ENCODE measurements at regions not wholly inside any gene's neighbourhood (a gene's known extent, or its start where the extent isn't known, plus 50 kb on each side); places are given as distances from the start of the nearest gene placed in this dataset.

DNA sequence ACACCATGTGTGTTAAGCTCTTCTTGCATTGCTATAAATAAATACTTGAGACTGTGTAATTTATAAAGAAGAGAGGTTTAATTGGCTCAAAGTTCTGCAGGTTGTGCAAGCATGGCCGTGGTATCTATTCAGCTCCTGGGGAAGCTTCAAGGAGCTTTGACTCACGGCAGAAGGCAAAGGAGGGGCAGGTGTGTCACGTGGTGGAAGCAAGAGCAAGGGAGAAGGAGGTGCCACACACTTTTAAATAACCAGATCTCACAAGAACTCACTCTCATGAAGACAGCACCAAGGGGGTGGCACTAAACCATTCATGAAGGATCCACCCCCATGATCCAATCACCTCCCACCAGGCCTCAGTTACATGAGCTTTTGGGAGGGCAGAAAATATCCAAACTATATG, 193.7 kb downstream of the ERMARD start:
- no peak for DNase-seq
- Histone ChIP-seq H3K9ac (no peak overlapping the region), H3K9me3 (no peaks in the 10 kb centered on the region), H4K20me1 (ENCODE audit: insufficient read depth) (no peaks in the 10 kb centered on the region), H3K9me2 (no peaks in the 10 kb centered on the region), H3K36me3 (replicated peaks in 1 of 2; ENCODE audit: control insufficient read depth in 1 of 2, insufficient read depth in 2 of 2, low read length in 1 of 2) (no peaks in the 10 kb centered on the region), H2AFZ (ENCODE audit: low read depth) (no peak overlapping the region), H3K27me3 (ENCODE audit: insufficient read depth) (no peaks in the 10 kb centered on the region), H3K4me3 (ENCODE audit: low read depth in 2 of 2, low read length in 1 of 2) (no peak overlapping the region), H3F3A (replicated peaks; ENCODE audit: insufficient read depth) (no peaks in the 10 kb centered on the region), H3K27ac (ENCODE audit: low read depth in 2 of 2, low read length in 1 of 2) (no peak overlapping the region), H3K79me2 (ENCODE audit: insufficient read depth) (no peaks in the 10 kb centered on the region), H3K4me1 (ENCODE audit: control insufficient read depth in 1 of 2, insufficient read depth in 2 of 2, low read depth in 1 of 2, low read length in 1 of 2) (peaks cover 0 to 16% of the 10 kb centered on the region in 2 experiments; a peak in 1 of 4 replicates), H3K4me2 (no peak overlapping the region)
- CTCF ChIA-PET: no interaction called here
- TF ChIP-seq, protein P1, sequence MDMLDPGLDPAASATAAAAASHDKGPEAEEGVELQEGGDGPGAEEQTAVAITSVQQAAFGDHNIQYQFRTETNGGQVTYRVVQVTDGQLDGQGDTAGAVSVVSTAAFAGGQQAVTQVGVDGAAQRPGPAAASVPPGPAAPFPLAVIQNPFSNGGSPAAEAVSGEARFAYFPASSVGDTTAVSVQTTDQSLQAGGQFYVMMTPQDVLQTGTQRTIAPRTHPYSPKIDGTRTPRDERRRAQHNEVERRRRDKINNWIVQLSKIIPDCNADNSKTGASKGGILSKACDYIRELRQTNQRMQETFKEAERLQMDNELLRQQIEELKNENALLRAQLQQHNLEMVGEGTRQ (IDR thresholded peaks at IDR 0.05; ENCODE audit: borderline replicate concordance, low read depth, low read length): no peak
- TF ChIP-seq RAD21 (IDR thresholded peaks at IDR 0.05; ENCODE audit: low read length) (no peak), RCOR1 (IDR thresholded peaks at IDR 0.05; ENCODE audit: low read length) (no peak), CHD2 (IDR thresholded peaks at IDR 0.05; ENCODE audit: low read length, partially characterized antibody) (no peak), GABPA (IDR thresholded peaks at IDR 0.05; ENCODE audit: low read depth) (no peak), SMC3 (IDR thresholded peaks at IDR 0.05; ENCODE audit: low read depth, low read length) (no peak), GATA2 (CRISPR knock-in tag; IDR thresholded peaks at IDR 0.05) (no peak), RFX5 (IDR thresholded peaks at IDR 0.05; ENCODE audit: low read length) (no peak), NRF1 (IDR thresholded peaks at IDR 0.05; ENCODE audit: low read depth, low read length) (no peak), RXRA (IDR thresholded peaks at IDR 0.05; ENCODE audit: borderline replicate concordance, low read depth) (no peak)
- TF ChIP-seq, protein P2, sequence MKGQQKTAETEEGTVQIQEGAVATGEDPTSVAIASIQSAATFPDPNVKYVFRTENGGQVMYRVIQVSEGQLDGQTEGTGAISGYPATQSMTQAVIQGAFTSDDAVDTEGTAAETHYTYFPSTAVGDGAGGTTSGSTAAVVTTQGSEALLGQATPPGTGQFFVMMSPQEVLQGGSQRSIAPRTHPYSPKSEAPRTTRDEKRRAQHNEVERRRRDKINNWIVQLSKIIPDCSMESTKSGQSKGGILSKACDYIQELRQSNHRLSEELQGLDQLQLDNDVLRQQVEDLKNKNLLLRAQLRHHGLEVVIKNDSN (IDR thresholded peaks at IDR 0.05; ENCODE audit: borderline replicate concordance, low read depth): no peak
- TF ChIP-seq, protein P3, sequence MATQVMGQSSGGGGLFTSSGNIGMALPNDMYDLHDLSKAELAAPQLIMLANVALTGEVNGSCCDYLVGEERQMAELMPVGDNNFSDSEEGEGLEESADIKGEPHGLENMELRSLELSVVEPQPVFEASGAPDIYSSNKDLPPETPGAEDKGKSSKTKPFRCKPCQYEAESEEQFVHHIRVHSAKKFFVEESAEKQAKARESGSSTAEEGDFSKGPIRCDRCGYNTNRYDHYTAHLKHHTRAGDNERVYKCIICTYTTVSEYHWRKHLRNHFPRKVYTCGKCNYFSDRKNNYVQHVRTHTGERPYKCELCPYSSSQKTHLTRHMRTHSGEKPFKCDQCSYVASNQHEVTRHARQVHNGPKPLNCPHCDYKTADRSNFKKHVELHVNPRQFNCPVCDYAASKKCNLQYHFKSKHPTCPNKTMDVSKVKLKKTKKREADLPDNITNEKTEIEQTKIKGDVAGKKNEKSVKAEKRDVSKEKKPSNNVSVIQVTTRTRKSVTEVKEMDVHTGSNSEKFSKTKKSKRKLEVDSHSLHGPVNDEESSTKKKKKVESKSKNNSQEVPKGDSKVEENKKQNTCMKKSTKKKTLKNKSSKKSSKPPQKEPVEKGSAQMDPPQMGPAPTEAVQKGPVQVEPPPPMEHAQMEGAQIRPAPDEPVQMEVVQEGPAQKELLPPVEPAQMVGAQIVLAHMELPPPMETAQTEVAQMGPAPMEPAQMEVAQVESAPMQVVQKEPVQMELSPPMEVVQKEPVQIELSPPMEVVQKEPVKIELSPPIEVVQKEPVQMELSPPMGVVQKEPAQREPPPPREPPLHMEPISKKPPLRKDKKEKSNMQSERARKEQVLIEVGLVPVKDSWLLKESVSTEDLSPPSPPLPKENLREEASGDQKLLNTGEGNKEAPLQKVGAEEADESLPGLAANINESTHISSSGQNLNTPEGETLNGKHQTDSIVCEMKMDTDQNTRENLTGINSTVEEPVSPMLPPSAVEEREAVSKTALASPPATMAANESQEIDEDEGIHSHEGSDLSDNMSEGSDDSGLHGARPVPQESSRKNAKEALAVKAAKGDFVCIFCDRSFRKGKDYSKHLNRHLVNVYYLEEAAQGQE (IDR thresholded peaks at IDR 0.05; ENCODE audit: low read depth, low read length): no peak
- 7% methylated on average over 3 of the region's 3 CpGs for WGBS (ENCODE audit: low lambda C conversion rate)
- POLR2A ChIA-PET: interaction anchor here (0.7 kb wide), 1 partner anchor 62 kb away, joined by 3 read pairs; no protein-coding TSS in a partner anchor

DNA sequence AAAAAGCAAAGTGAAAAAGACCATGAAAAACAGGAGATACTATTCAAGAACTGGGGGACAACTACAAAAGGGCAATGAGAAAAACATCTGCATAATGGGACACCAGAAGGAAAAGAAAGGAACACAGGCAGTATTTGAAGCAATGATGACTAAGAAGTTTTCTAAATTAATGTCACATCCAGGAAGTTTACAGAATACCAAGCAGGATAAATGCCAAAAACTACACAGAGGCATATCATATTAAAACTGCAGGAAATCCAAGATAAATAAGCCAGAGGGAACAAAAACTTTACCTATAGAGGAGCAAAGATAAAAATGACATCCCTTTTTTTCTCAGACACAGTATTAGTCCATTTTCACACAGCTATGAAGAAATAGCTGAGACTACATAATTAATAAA, 193.0 kb downstream of the ERMARD start:
- CTCF ChIA-PET: interaction anchor here (0.7 to 1.0 kb wide), 2 partner anchors 112 to 509 kb away, joined by 3 read pairs; no protein-coding TSS in a partner anchor
- Histone ChIP-seq H2AFZ (ENCODE audit: low read depth) (no peak overlapping the region), H4K20me1 (ENCODE audit: insufficient read depth) (no peaks in the 10 kb centered on the region), H3K4me2 (no peak overlapping the region), H3K36me3 (replicated peaks in 1 of 2; ENCODE audit: control insufficient read depth in 1 of 2, insufficient read depth in 2 of 2, low read length in 1 of 2) (no peaks in the 10 kb centered on the region), H3K9me2 (no peaks in the 10 kb centered on the region), H3K27ac (ENCODE audit: low read depth in 2 of 2, low read length in 1 of 2) (no peak overlapping the region), H3F3A (replicated peaks; ENCODE audit: insufficient read depth) (no peaks in the 10 kb centered on the region), H3K4me1 (ENCODE audit: control insufficient read depth in 1 of 2, insufficient read depth in 2 of 2, low read depth in 1 of 2, low read length in 1 of 2) (peaks cover 0 to 23% of the 10 kb centered on the region in 2 experiments; a peak in 1 of 4 replicates), H3K9me3 (no peaks in the 10 kb centered on the region), H3K9ac (no peak overlapping the region), H3K79me2 (ENCODE audit: insufficient read depth) (no peaks in the 10 kb centered on the region), H3K27me3 (ENCODE audit: insufficient read depth) (no peaks in the 10 kb centered on the region), H3K4me3 (ENCODE audit: low read depth in 2 of 2, low read length in 1 of 2) (no peak overlapping the region)
- DNase-seq: no peak
- POLR2A ChIA-PET: interaction anchor here (0.7 kb wide), 1 partner anchor 63 kb away, joined by 3 read pairs; no protein-coding TSS in a partner anchor
- TF ChIP-seq, protein P2 (IDR thresholded peaks at IDR 0.05; ENCODE audit: borderline replicate concordance, low read depth): no peak
- TF ChIP-seq FOXJ3 (CRISPR knock-in tag; IDR thresholded peaks at IDR 0.05): no peak
- TF ChIP-seq EZH2phosphoT487 (IDR thresholded peaks at IDR 0.05; ENCODE audit: borderline replicate concordance, low read depth): no peak
- TF ChIP-seq SMC3 (IDR thresholded peaks at IDR 0.05; ENCODE audit: low read depth, low read length): no peak
- TF ChIP-seq JUND (IDR thresholded peaks at IDR 0.05): no peak
- TF ChIP-seq FOSL2 (IDR thresholded peaks at IDR 0.05; ENCODE audit: borderline replicate concordance, low read depth): no peak
- no peak for TF ChIP-seq NFIC (IDR thresholded peaks at IDR 0.05; ENCODE audit: borderline replicate concordance)
- no peak for TF ChIP-seq RCOR1 (IDR thresholded peaks at IDR 0.05; ENCODE audit: low read length)
- TF ChIP-seq, protein P1 (IDR thresholded peaks at IDR 0.05; ENCODE audit: borderline replicate concordance, low read depth, low read length): no peak
- no peak for TF ChIP-seq SIN3A (IDR thresholded peaks at IDR 0.05; ENCODE audit: borderline replicate concordance, low read depth, low read length)
- TF ChIP-seq, protein P4, sequence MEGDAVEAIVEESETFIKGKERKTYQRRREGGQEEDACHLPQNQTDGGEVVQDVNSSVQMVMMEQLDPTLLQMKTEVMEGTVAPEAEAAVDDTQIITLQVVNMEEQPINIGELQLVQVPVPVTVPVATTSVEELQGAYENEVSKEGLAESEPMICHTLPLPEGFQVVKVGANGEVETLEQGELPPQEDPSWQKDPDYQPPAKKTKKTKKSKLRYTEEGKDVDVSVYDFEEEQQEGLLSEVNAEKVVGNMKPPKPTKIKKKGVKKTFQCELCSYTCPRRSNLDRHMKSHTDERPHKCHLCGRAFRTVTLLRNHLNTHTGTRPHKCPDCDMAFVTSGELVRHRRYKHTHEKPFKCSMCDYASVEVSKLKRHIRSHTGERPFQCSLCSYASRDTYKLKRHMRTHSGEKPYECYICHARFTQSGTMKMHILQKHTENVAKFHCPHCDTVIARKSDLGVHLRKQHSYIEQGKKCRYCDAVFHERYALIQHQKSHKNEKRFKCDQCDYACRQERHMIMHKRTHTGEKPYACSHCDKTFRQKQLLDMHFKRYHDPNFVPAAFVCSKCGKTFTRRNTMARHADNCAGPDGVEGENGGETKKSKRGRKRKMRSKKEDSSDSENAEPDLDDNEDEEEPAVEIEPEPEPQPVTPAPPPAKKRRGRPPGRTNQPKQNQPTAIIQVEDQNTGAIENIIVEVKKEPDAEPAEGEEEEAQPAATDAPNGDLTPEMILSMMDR (IDR thresholded peaks at IDR 0.05): no peak

Measured in SK-N-SH (cell line).